ENCODE measurements at regions not wholly inside any gene's neighbourhood (a gene's known extent, or its start where the extent isn't known, plus 50 kb on each side); places are given as distances from the start of the nearest gene placed in this dataset.

- TF ChIP-seq CTCF (IDR thresholded peaks at IDR 0.05; ENCODE audit: extremely low read depth in 1 of 2, insufficient read depth in 1 of 2, low read depth in 1 of 2, low read length in 2 of 2) (no peak), GATA2 (IDR thresholded peaks at IDR 0.05; ENCODE audit: insufficient read depth, insufficient read length, low read depth, low read length) (no peak), POLR2A (IDR thresholded peaks at IDR 0.05; ENCODE audit: low read depth, low read length) (no peak), EZH2 (IDR thresholded peaks at IDR 0.05; ENCODE audit: borderline replicate concordance, low read depth, low read length, severe bottlenecking) (no peak), POLR2AphosphoS5 (IDR thresholded peaks at IDR 0.05; ENCODE audit: insufficient read depth, low read depth, low read length) (no peak), JUN (IDR thresholded peaks at IDR 0.05; ENCODE audit: borderline replicate concordance, insufficient read depth, insufficient read length, low read depth) (no peak), MAX (IDR thresholded peaks at IDR 0.05; ENCODE audit: insufficient read depth, insufficient read length) (no peak), FOS (IDR thresholded peaks at IDR 0.05; ENCODE audit: borderline replicate concordance, insufficient read depth, low read length) (no peak)
These were observed 366.8 kb upstream of the SGCD start for GRCh38 chr5:155960177-155960576.

Data from endothelial cell of umbilical vein (primary cell).